Breast epithelium (tissue), 3 donors: ENCODE measurements at regions not wholly inside any gene's neighbourhood (a gene's known extent, or its start where the extent isn't known, plus 50 kb on each side); places are given as distances from the start of the nearest gene placed in this dataset.

Source experiments
- POLR2A ChIP-seq: fragments of 450-650 bp; IDR thresholded peaks from one replicate; pipeline ENCODE4 v1.6.1; 2016; ENCODE audit warnings: antibody characterized with exemption, mild to moderate bottlenecking, moderate library complexity
- TF ChIP-seq, protein P1 (sequence below), 3 donors: fragments of 450-650 bp; IDR thresholded peaks; one replicate each; pipeline ENCODE4 v1.5.1; 2016 to 2017; ENCODE audit warnings: antibody characterized with exemption in 3 of 3, mild to moderate bottlenecking in 3 of 3, moderate library complexity in 3 of 3

- TF ChIP-seq, protein P1, sequence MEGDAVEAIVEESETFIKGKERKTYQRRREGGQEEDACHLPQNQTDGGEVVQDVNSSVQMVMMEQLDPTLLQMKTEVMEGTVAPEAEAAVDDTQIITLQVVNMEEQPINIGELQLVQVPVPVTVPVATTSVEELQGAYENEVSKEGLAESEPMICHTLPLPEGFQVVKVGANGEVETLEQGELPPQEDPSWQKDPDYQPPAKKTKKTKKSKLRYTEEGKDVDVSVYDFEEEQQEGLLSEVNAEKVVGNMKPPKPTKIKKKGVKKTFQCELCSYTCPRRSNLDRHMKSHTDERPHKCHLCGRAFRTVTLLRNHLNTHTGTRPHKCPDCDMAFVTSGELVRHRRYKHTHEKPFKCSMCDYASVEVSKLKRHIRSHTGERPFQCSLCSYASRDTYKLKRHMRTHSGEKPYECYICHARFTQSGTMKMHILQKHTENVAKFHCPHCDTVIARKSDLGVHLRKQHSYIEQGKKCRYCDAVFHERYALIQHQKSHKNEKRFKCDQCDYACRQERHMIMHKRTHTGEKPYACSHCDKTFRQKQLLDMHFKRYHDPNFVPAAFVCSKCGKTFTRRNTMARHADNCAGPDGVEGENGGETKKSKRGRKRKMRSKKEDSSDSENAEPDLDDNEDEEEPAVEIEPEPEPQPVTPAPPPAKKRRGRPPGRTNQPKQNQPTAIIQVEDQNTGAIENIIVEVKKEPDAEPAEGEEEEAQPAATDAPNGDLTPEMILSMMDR (IDR thresholded peaks at IDR 0.05): no peak
- TF ChIP-seq POLR2A: no peak
Measured at GRCh38 chr10:128680116-128680515, 553.9 kb upstream of the MKI67 start.
